Mucosa of rectum (tissue), 2 donors: ENCODE measurements at regions not wholly inside any gene's neighbourhood (a gene's known extent, or its start where the extent isn't known, plus 50 kb on each side); places are given as distances from the start of the nearest gene placed in this dataset.

Experiments
- H3K27ac ChIP-seq, 2 donors: one replicate each; pipeline ENCODE4 v1.7.0; 2013; ENCODE audit warnings: inconsistent platforms in 2 of 2, low read depth in 2 of 2, low read length in 2 of 2
- H3K27me3 ChIP-seq, 2 donors: one replicate each; pipeline ENCODE4 v1.7.0; 2013; ENCODE audit warnings: low read length in 2 of 2; ENCODE audit not compliant: control insufficient read depth in 2 of 2, insufficient read depth in 2 of 2
- H3K36me3 ChIP-seq, 2 donors: one replicate each; pipeline ENCODE4 v1.7.0; 2013; ENCODE audit warnings: low read length in 2 of 2; ENCODE audit not compliant: control insufficient read depth in 2 of 2, insufficient read depth in 2 of 2
- H3K4me1 ChIP-seq, 2 donors: one replicate each; pipeline ENCODE4 v1.7.0; 2013; ENCODE audit warnings: low read length in 2 of 2, mild to moderate bottlenecking in 1 of 2; ENCODE audit not compliant: control insufficient read depth in 2 of 2, insufficient read depth in 2 of 2
- H3K4me3 ChIP-seq, 2 donors: one replicate each; pipeline ENCODE4 v1.7.0; 2013; ENCODE audit warnings: low read length in 2 of 2
- H3K9ac ChIP-seq, 2 donors: one replicate each; pipeline ENCODE4 v1.7.0; 2013; ENCODE audit warnings: low read length in 2 of 2, low read depth in 1 of 2, mild to moderate bottlenecking in 1 of 2
- H3K9me3 ChIP-seq, 2 donors: one replicate each; pipeline ENCODE4 v1.7.0; 2013; ENCODE audit warnings: low read length in 2 of 2; ENCODE audit not compliant: control insufficient read depth in 2 of 2
- donor health status: healthy.
- donor health status: Normal muscosa, but diverticular disease.

- no peaks in the 10 kb centered on the region for H3K9me3 ChIP-seq
- H3K27ac ChIP-seq = no peak overlapping the region
- H3K4me1 ChIP-seq = no peaks in the 10 kb centered on the region
- H3K27me3 ChIP-seq = no peaks in the 10 kb centered on the region
- no peak overlapping the region for H3K9ac ChIP-seq
- no peaks in the 10 kb centered on the region for H3K36me3 ChIP-seq
- no peak overlapping the region for H3K4me3 ChIP-seq
Observed at GRCh38 chr6:164167873-164168405, 753.4 kb downstream of the QKI start.

DNA sequence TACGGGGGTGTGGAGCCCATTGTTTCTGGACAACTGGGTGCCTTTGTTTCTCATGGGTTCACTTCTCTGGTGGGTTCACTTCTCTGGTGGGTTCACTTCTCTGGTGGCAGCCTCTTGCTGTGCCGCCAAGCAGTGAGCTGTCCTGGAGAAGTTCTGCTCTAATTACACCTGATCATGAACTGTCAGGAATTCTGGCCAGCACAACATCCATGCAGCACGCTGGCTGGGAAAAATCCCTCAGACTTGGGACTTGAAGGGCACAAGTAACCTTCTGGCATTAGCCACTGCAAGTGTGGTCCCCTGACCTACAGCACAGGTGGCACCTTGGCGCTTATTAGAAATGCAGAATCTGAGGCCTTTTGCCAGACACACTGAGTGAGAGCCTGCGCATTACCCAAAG lies 752.5 kb downstream of the QKI start:
- Histone ChIP-seq H3K27me3 (no peaks in the 10 kb centered on the region), H3K27ac (no peak overlapping the region)

GRCh38 chr6:164166515-164166914 lies 752.0 kb downstream of the QKI start:
- H3K9ac ChIP-seq = no peak overlapping the region
- no peak overlapping the region for H3K27ac ChIP-seq
- H3K36me3 ChIP-seq = no peaks in the 10 kb centered on the region
- no peak overlapping the region for H3K4me3 ChIP-seq
- H3K9me3 ChIP-seq = no peaks in the 10 kb centered on the region
- H3K27me3 ChIP-seq = no peaks in the 10 kb centered on the region
- H3K4me1 ChIP-seq = no peaks in the 10 kb centered on the region

More for the DNA sequence above, 752.5 kb downstream of the QKI start:
- Histone ChIP-seq H3K4me1 (no peaks in the 10 kb centered on the region), H3K9me3 (no peaks in the 10 kb centered on the region), H3K4me3 (no peak overlapping the region), H3K9ac (no peak overlapping the region), H3K36me3 (no peaks in the 10 kb centered on the region)

DNA sequence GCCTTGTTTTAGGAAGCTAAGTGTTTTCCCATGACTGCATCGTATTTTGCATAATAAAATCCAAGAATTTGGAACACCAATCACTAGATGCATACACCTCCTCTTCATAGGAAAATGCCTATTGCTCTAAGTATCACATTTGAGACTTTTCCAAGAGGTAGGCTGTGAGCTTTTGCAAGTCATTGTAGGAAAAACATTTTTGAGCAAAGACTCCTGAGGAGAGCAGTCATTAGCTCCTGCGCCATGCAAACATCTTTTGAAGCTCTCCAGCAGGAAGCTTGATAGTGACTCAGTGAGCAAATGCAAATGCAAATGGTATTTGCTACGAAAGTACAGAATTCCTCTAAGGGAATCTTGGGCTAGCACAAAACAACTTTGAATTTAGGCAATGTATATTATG lies 750.4 kb downstream of the QKI start:
- H3K9ac ChIP-seq = no peak overlapping the region
- H3K4me3 ChIP-seq = no peak overlapping the region
- no peaks in the 10 kb centered on the region for H3K36me3 ChIP-seq
- H3K4me1 ChIP-seq = no peaks in the 10 kb centered on the region
- no peaks in the 10 kb centered on the region for H3K9me3 ChIP-seq
- H3K27me3 ChIP-seq = no peaks in the 10 kb centered on the region
- no peak overlapping the region for H3K27ac ChIP-seq

DNA sequence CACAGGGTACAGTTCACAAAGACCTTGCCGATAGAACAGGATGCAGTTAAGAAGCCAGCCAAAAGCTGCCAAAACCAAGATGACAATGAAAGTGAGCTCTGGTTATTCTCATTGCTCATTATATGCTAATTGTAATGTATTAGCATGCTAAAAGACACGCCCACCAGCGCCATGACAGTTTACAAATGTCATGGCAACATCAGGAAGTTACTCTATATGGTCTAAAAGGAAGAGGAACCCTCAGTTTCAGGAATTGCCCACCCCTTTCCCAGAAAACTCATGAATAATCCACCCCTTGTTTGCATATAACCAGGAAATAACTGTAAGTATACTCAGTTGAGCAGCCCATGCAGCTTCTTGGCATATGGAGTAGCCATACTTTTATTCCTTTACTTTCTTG lies 748.7 kb downstream of the QKI start:
- no peaks in the 10 kb centered on the region for H3K9me3 ChIP-seq
- no peaks in the 10 kb centered on the region for H3K27me3 ChIP-seq
- no peak overlapping the region for H3K9ac ChIP-seq
- H3K4me1 ChIP-seq = no peaks in the 10 kb centered on the region
- no peak overlapping the region for H3K27ac ChIP-seq
- no peak overlapping the region for H3K4me3 ChIP-seq
- no peaks in the 10 kb centered on the region for H3K36me3 ChIP-seq

GRCh38 chr6:164159061-164159460 lies 744.5 kb downstream of the QKI start:
- H3K9me3 ChIP-seq = no peaks in the 10 kb centered on the region
- no peaks in the 10 kb centered on the region for H3K4me1 ChIP-seq
- H3K36me3 ChIP-seq = no peaks in the 10 kb centered on the region
- H3K27me3 ChIP-seq = no peaks in the 10 kb centered on the region
- no peak overlapping the region for H3K27ac ChIP-seq
- no peak overlapping the region for H3K9ac ChIP-seq
- H3K4me3 ChIP-seq = no peak overlapping the region

DNA sequence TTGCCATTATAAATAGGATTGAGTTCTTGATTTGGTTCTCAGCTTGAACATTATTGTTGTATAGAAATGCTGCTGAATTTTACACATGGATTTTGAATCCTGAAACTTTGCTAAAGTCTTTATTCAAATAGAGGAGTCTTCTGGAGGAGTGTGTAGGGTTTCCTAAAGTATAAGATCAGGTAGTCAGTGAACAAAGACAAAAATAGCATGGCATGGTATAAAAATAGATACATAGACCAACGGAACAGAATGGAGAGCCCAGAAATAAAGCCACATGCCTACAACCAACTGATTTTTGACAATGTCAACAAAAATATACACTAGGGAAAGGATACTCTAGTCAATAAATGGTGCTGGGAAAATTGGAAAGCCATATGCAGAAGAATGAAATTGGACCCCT lies 740.1 kb downstream of the QKI start:
- H3K27me3 ChIP-seq = no peaks in the 10 kb centered on the region
- no peak overlapping the region for H3K27ac ChIP-seq
- no peaks in the 10 kb centered on the region for H3K9me3 ChIP-seq
- H3K36me3 ChIP-seq = no peaks in the 10 kb centered on the region
- no peak overlapping the region for H3K9ac ChIP-seq
- H3K4me3 ChIP-seq = no peak overlapping the region
- no peaks in the 10 kb centered on the region for H3K4me1 ChIP-seq

DNA sequence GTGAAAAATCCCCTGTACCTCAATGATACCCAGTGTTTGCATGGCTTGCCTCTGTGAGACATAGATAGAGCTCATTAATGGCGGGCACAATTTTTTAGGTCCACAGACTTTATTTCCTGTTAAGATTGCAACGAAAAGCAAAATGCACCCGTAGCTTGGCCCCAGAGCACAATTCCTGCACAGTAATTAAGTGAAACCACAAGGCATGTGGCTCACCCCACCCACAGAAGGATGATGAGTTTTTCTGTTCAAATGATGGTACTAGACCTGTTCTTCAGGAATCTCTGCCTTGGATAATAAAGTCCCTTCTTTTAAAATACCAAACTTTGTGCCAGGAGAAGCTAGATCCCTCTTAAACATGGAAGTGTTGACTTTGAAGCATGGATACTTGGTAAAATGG lies 738.1 kb downstream of the QKI start:
- H3K36me3 ChIP-seq = no peaks in the 10 kb centered on the region
- no peak overlapping the region for H3K27ac ChIP-seq
- no peak overlapping the region for H3K4me3 ChIP-seq
- no peaks in the 10 kb centered on the region for H3K4me1 ChIP-seq
- H3K9me3 ChIP-seq = peaks cover 0 to 5% of the 10 kb centered on the region in 2 donors
- H3K9ac ChIP-seq = no peak overlapping the region
- H3K27me3 ChIP-seq = no peaks in the 10 kb centered on the region

- Histone ChIP-seq H3K9me3 (peaks cover 0 to 5% of the 10 kb centered on the region in 2 donors), H3K9ac (no peak overlapping the region), H3K27ac (no peak overlapping the region), H3K36me3 (no peaks in the 10 kb centered on the region), H3K4me3 (no peak overlapping the region), H3K4me1 (no peaks in the 10 kb centered on the region), H3K27me3 (no peaks in the 10 kb centered on the region)
Observed at GRCh38 chr6:164151161-164152120, 736.9 kb downstream of the QKI start.

- Histone ChIP-seq H3K4me3 (no peak overlapping the region), H3K36me3 (no peaks in the 10 kb centered on the region), H3K9me3 (peaks cover 0 to 5% of the 10 kb centered on the region in 2 donors), H3K27me3 (no peaks in the 10 kb centered on the region), H3K27ac (no peak overlapping the region), H3K4me1 (no peaks in the 10 kb centered on the region), H3K9ac (no peak overlapping the region)
Observed at GRCh38 chr6:164150232-164150631, 735.7 kb downstream of the QKI start.
